Sigmoid colon (tissue), 4 donors: ENCODE measurements at regions not wholly inside any gene's neighbourhood (a gene's known extent, or its start where the extent isn't known, plus 50 kb on each side); places are given as distances from the start of the nearest gene placed in this dataset.

Experiments used
- POLR2A ChIP-seq, 2 donors: fragments of 450-650 bp; IDR thresholded peaks; one replicate each; pipeline ENCODE4 v1.6.1; 2016; ENCODE audit warnings: antibody characterized with exemption in 2 of 2, mild to moderate bottlenecking in 2 of 2, moderate library complexity in 2 of 2
- POLR2AphosphoS5 ChIP-seq, 4 donors: sonication (generic); formaldehyde crosslinking; IDR thresholded peaks; one replicate each; pipeline ENCODE4 v1.6.1; 2017; ENCODE audit warnings: antibody characterized with exemption in 4 of 4
- TF ChIP-seq, protein P1 (sequence below), 4 experiments: fragments of 450-650 bp in 3 of 4; fragments of 200-600 bp in 1 of 4; IDR thresholded peaks; one replicate each; pipeline ENCODE4 v1.5.1; 2016 to 2019; ENCODE audit warnings: antibody characterized with exemption in 4 of 4, mild to moderate bottlenecking in 3 of 4, moderate library complexity in 2 of 4

DNA sequence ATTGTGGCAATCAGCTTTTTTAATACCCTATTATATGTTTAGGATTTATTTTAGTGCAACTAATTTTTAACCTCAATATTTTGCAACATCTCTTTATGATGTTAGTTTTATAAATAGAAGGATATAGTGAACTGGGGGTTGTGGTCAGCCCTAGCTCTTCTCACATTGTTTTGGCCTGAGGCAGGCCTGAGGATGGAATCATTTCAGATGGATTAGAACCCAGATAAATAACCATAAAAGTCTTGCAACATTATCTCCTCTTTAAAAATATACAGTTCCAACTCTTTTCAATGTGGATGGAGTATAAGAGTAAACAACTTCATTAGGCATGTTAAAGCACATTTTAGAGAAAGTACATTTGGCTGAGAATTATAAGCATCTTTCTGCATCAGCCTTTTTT lies 522.7 kb downstream of the NR2F1-AS1 start:
- TF ChIP-seq, protein P1, sequence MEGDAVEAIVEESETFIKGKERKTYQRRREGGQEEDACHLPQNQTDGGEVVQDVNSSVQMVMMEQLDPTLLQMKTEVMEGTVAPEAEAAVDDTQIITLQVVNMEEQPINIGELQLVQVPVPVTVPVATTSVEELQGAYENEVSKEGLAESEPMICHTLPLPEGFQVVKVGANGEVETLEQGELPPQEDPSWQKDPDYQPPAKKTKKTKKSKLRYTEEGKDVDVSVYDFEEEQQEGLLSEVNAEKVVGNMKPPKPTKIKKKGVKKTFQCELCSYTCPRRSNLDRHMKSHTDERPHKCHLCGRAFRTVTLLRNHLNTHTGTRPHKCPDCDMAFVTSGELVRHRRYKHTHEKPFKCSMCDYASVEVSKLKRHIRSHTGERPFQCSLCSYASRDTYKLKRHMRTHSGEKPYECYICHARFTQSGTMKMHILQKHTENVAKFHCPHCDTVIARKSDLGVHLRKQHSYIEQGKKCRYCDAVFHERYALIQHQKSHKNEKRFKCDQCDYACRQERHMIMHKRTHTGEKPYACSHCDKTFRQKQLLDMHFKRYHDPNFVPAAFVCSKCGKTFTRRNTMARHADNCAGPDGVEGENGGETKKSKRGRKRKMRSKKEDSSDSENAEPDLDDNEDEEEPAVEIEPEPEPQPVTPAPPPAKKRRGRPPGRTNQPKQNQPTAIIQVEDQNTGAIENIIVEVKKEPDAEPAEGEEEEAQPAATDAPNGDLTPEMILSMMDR (IDR thresholded peaks at IDR 0.05): no peak
- TF ChIP-seq POLR2A (IDR thresholded peaks at IDR 0.05) (no peak), POLR2AphosphoS5 (IDR thresholded peaks at IDR 0.05) (no peak)
